HG03095 (cell line): ENCODE measurements at regions not wholly inside any gene's neighbourhood (a gene's known extent, or its start where the extent isn't known, plus 50 kb on each side); places are given as distances from the start of the nearest gene placed in this dataset.

ENCODE experiments used
- ATAC-seq: cut with Tn5 transposase; IDR thresholded peaks from one replicate; pipeline ENCODE4 v1.9.1; 2021; ENCODE audit warnings: moderate library complexity; ENCODE audit not compliant: unreplicated experiment

GRCh38 chr1:87765057-87765680 is 436.5 kb downstream of the LMO4 start:
- no peak for ATAC-seq

GRCh38 chr1:87765681-87766070 is 437.0 kb downstream of the LMO4 start:
- no peak for ATAC-seq

DNA sequence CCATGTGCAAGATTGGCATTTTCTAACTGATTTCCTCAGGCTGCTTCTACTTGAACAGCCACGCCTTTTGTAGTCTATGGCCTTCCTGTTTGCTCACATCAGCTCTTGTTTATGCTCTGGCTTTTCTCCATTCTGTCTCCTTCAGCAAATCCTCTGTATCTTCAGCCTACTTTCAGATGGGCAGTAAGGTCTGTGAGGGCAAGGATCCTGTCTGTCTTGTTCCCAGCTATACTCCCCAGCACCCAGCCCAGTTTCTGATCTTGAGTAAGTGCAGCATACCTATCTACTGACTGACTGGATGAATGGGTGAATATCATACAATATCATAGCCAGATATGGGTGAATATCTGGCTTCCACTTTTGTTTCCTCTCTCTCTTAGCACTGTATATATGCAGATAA is 438.1 kb downstream of the LMO4 start:
- no peak for ATAC-seq

GRCh38 chr1:87778896-87779295 is 450.2 kb downstream of the LMO4 start:
- no peak for ATAC-seq

- no peak for ATAC-seq
Measured at GRCh38 chr1:87781554-87781953, 452.9 kb downstream of the LMO4 start.

DNA sequence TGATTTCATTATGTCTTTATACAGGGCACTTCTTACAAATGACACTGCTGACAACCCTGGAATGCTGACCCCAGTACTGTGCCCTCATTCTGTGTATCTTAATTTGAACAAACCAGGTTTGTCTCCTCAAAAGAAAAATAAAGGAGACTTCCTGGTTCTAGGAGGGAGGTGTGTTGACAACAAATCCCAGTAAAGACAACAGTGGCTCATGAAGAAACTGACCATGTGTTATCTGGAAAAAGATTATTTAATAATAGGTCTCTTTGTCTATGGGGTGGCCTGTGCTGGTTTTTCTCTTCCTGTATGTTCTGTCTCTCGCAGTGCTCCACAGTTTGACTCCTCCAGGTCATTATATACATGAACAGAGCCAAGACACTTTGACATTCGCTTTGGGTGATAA is 454.6 kb downstream of the LMO4 start:
- no peak for ATAC-seq

DNA sequence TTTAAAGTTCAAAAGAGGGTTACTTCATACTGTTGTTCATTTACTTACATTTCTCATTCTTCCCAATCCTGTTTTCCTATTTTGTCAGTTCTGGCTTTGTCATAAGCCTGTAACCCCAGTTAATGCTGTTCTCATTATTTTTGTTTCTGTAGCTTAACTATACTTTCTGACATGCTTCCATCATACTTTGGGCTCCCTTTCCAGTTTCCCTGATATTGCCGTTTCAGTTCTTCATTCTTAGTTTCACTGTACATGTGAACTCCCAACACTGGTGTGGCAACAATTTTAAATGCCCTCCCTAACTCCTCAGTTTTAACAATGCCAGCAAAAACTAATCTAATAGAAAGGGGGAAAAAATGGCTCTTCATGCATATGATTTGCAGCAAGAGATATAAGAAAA is 456.7 kb downstream of the LMO4 start:
- no peak for ATAC-seq

GRCh38 chr1:87786229-87786628 is 457.5 kb downstream of the LMO4 start:
- no peak for ATAC-seq

- no peak for ATAC-seq
Measured at GRCh38 chr1:87786861-87787545, 458.3 kb downstream of the LMO4 start.

DNA sequence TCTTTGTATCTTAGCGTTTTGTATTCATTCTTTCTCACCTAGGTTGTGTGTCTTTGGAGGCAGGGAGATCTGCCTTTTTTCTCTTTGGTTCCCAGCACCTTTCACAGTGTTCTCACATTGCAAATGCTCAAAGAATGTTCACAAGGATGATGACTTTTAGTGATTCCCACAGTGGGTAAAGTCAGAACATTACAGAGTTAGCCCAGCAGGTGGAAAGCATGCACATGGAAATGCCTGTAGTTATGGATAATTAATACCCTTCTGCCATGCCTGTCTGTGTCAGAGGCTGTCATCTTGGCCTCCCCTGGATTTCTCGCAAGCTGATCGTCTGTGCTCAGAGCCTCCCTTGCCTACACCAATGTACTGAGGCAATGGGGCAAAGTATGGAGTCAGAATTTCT is 458.9 kb downstream of the LMO4 start:
- ATAC-seq: no peak

DNA sequence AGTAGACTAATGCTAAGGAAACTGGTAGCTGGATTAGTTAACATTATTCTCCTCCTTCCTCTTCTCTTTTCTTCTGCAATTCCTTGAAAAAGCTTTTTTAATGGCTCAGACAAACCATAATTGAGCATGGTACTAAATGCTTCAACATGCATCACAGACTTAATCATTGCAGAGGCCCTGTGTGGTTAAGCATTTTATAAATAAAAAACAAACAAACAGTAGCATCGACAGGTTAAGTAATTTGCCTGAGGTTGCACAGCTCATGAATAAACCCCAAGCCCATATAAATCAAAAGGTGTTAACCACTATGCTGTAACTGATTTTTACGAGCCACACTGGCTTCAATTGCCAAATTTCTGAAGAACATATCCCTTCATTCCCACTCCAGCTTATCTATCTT is 462.1 kb downstream of the LMO4 start:
- ATAC-seq: no peak

DNA sequence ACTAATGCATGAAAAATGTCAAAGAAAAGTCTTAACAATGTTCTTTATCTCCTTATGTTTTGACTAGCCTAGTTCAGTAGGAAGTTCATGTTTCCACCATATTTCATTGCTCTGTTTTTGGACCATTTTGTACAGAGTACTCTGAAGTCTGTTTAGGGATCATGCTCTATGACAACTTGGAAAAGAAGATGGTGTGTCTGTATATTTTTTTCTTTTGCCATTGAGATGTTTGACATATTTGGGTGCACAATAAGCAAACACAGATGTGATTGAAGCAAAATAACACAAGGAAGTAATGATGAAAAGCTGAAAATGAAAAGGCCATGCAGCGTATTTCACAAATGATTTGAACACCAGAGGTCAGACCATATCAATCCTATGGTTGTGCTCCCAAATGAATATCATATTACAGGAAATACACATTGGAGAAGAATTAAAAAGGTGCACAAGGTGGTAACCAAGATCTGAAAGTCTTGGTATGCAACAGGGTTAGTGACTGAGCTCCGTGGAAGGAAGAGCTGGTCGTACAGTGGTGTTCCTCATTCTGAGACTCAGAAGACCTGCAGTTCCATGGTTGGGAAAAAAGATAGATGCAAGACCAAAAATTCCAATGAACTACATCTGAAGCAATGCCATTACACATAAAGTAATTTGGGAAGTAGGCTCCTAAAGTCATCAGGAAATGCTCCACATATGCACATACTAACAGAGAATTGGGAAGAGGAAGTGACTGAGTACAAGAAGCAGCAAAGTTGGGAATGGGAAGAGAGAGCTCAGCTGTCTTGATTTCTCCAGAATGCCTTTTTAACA is 463.5 kb downstream of the LMO4 start:
- no peak for ATAC-seq

DNA sequence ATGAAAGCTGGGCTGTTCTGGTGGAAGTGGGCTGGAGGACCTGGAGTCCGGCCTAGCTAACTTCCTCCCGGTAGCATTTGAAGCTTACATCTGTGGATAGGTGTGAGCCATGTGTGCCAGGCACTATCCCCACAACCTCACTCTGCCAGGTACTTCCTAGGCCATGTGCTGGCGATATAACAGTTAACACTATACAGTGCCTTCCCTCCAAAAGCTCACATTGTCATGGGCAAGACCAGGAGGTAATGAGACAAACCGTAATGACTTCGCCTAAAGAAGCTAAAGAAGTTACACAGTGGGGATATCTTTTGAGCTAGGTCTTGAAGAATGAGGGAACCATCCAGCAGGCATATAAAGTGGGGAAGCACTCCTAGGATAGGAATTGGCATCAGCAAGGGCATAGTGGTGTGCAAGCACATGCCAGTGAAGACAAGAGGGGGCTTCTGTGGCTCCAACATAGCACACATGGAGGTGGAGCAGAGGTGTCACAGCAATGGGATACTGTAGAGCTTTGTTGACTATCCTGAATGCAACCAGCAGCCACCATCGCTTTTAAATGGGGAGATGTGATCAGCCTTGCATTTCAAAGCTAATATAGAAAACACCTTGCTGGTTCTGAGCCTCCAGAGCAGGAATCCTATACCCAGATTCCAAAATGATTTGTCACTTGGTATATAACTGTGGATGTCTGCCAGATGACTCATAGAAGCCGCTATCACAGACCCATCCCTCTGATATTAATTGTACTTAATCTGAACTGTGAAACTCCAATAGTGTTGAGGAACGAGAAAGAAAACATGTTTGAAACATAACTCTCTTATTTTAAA is 466.3 kb downstream of the LMO4 start:
- no peak for ATAC-seq

- ATAC-seq: no peak
Measured at GRCh38 chr1:87795615-87796337, 467.1 kb downstream of the LMO4 start.

DNA sequence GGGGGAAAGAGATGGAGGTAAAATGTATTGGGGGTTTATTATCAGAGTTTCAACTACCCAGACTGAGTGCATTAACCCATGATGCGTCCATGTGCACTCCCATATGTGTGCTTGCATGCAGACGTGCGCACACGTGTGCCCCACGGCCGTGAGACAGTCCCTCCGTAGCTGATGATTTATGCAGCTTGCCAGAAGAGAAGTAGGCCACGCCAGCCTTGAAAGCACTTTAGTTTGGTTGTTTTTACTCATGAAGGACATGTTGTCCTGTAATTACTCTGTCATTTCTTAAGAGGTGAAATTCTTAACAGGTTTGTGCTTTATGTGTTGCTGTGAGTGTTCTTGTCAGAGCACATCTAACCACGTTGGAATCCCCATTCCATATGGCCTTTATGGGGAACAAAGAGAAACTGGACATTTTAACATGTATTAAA is 467.8 kb downstream of the LMO4 start:
- no peak for ATAC-seq

GRCh38 chr1:87799451-87799850 is 470.8 kb downstream of the LMO4 start:
- no peak for ATAC-seq

DNA sequence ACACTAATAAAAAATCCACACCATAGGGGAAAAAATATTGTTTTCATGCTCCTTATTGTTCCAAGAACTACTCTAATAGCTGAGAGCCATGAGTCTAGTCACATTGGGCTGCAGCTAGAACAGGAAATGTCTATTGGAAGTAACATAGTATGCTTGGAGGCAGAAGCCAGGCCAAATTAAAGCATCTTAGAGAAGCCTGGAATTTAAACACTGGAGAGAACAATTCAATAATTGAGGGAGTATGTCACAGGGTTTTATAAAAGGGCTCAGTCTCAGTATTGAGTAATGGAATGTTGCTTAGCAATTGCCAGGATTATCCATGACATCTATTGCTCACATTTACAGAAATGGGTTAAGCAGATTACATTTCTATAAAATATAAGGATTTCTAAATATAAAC is 471.3 kb downstream of the LMO4 start:
- ATAC-seq: no peak

DNA sequence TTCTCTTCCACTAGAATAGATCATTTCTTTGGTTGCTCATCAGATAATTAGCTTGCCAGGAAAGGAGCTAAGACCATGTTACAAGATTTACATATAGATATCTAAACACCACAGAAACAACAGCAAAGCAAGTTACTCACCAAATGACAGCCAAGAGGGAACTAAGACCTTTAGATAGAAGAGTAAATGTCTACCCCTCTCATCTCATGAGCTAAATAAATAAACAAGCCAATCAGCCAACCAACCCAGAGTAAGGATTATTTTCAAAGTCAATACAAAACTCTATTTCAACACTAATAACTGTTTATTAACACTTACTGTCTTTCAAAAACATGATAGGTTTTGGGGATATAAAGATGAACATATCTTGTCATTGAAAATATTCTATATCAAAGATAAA is 474.7 kb downstream of the LMO4 start:
- ATAC-seq: no peak

GRCh38 chr1:87804128-87804527 is 475.4 kb downstream of the LMO4 start:
- ATAC-seq: no peak

GRCh38 chr1:87805666-87806378 is 477.1 kb downstream of the LMO4 start:
- ATAC-seq: no peak
